ENCODE measurements at regions not wholly inside any gene's neighbourhood (a gene's known extent, or its start where the extent isn't known, plus 50 kb on each side); places are given as distances from the start of the nearest gene placed in this dataset.

DNA sequence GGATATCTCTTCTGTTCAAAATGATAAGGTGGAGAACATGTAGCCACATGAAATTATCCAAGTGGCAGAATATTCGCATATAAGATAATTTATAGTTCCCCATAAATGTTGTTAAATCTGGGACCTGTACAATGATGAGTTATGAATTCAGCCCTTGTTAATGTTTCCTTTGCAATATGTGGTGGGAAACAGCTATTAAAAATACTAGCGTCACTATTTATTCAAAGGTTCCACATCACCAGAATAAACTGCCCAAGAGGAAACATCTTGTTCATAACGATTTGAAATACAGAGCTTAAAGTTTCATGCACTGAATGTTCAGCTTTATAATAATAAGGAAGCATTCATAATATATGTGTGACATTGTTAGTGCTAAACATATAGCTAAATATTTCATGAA, 223.9 kb upstream of the TCF4 start:
- TF ChIP-seq, protein P1, sequence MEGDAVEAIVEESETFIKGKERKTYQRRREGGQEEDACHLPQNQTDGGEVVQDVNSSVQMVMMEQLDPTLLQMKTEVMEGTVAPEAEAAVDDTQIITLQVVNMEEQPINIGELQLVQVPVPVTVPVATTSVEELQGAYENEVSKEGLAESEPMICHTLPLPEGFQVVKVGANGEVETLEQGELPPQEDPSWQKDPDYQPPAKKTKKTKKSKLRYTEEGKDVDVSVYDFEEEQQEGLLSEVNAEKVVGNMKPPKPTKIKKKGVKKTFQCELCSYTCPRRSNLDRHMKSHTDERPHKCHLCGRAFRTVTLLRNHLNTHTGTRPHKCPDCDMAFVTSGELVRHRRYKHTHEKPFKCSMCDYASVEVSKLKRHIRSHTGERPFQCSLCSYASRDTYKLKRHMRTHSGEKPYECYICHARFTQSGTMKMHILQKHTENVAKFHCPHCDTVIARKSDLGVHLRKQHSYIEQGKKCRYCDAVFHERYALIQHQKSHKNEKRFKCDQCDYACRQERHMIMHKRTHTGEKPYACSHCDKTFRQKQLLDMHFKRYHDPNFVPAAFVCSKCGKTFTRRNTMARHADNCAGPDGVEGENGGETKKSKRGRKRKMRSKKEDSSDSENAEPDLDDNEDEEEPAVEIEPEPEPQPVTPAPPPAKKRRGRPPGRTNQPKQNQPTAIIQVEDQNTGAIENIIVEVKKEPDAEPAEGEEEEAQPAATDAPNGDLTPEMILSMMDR (conservative IDR thresholded peaks at IDR 0.05 in 1 of 2, IDR thresholded peaks at IDR 0.05 in 1 of 2; ENCODE audit: low read depth in 1 of 2, low read length in 2 of 2): no peak
- TF ChIP-seq EZH2 (IDR thresholded peaks at IDR 0.05; ENCODE audit: low read length, missing control alignments): no peak

Measured in fibroblast of lung (primary cell).